ENCODE measurements at regions not wholly inside any gene's neighbourhood (a gene's known extent, or its start where the extent isn't known, plus 50 kb on each side); places are given as distances from the start of the nearest gene placed in this dataset.

DNA sequence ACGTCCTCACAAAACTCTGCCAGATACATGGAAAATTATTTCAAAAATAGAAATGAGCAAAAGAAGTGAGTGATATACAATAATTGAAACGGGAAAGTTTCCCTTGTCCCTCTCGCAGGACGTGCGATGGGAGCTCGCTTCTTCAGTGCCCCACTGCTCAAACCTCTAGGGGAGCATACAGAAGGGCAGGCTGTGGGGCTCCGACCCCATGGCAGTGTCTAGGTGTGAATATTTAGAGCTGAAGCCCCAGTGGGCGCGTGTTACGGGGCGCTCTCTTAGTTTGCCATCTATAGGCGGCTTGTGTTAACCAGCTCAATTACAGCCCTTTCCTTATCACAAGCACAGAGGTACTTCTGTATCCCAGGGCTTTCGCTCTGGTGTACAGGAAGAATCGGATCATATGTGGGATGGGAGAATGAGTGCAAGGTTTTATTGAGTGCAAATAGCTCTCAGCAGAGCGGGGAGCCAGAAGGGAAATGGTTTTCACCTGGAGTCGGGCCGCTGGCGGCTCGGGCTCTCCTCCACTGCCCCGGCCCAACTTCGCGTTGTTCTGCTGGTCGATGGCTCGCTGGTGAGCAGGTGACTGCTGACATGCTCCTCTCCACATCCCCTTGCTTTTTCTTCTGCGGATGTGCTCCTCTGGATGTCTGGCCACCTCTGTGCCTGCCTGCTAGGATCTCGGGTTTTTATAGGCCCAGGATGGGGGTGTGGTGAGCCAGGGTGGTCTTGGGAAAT is 334.0 kb upstream of the PTPRD start:
- DNase-seq (ENCODE audit: low spot score) (no peak), ATAC-seq (peak; percentile 38)
- Mint-ChIP-seq H3K4me3 (no peak overlapping the region), H3K36me3 (no peaks in the 10 kb centered on the region), H3K27me3 (ENCODE audit: low read depth) (no peaks in the 10 kb centered on the region; the same call in 1 of the 2 replicates), H3K4me1 (no peaks in the 10 kb centered on the region), H3K9me3 (no peaks in the 10 kb centered on the region), H3K27ac (no peak overlapping the region)
- TF ChIP-seq NR1H2 (CRISPR knock-in tag; IDR thresholded peaks at IDR 0.05) (no peak), TEAD4 (CRISPR knock-in tag; IDR thresholded peaks at IDR 0.05) (no peak), ZNF317 (CRISPR knock-in tag; IDR thresholded peaks at IDR 0.05; ENCODE audit: borderline replicate concordance, low read depth) (no peak), ZNF219 (CRISPR knock-in tag; IDR thresholded peaks at IDR 0.05; ENCODE audit: borderline replicate concordance) (no peak), MYBL2 (CRISPR knock-in tag; IDR thresholded peaks at IDR 0.05) (no peak), SMAD3 (CRISPR knock-in tag; IDR thresholded peaks at IDR 0.05; ENCODE audit: borderline replicate concordance) (no peak), IRF2 (CRISPR knock-in tag; IDR thresholded peaks at IDR 0.05; ENCODE audit: borderline replicate concordance, low read depth) (no peak)
- TF ChIP-seq, protein P1, sequence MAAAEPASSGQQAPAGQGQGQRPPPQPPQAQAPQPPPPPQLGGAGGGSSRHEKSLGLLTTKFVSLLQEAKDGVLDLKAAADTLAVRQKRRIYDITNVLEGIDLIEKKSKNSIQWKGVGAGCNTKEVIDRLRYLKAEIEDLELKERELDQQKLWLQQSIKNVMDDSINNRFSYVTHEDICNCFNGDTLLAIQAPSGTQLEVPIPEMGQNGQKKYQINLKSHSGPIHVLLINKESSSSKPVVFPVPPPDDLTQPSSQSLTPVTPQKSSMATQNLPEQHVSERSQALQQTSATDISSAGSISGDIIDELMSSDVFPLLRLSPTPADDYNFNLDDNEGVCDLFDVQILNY (CRISPR knock-in tag; IDR thresholded peaks at IDR 0.05), result no peak
- ChIA-PET CTCF (no interaction called here), POLR2A (no interaction called here)

DNA sequence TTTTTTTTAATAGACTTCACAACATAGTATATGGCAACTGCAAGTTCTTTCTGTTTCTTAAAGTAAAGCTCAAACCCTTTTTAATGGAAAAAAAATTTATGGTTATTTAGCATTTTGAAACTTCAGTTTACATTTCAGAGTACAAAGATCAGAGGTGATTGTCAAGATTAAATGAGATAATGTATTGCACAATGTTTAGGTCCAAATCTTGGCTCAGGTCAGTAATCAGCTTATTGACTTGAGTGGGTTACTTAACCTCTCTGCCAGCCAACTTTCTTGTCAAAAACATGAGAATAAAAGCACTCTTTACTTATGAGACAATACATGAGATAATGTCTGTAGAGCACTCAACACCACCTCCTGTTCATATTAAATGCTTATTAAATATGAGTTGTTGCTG is 345.1 kb upstream of the PTPRD start:
- Mint-ChIP-seq H3K9me3 (peaks cover 22% of the 10 kb centered on the region), H3K36me3 (no peaks in the 10 kb centered on the region), H3K4me3 (no peak overlapping the region), H3K4me1 (peaks cover 8% of the 10 kb centered on the region), H3K27me3 (ENCODE audit: low read depth) (no peaks in the 10 kb centered on the region), H3K27ac (no peak overlapping the region)
- ATAC-seq (no peak), DNase-seq (ENCODE audit: low spot score) (no peak)
- POLR2A ChIA-PET, result no interaction called here
- TF ChIP-seq CREB1 (CRISPR knock-in tag; IDR thresholded peaks at IDR 0.05) (no peak), IRF2 (CRISPR knock-in tag; IDR thresholded peaks at IDR 0.05; ENCODE audit: borderline replicate concordance, low read depth) (no peak), ZNF396 (CRISPR knock-in tag; IDR thresholded peaks at IDR 0.05; ENCODE audit: borderline replicate concordance) (no peak), SOX15 (CRISPR knock-in tag; IDR thresholded peaks at IDR 0.05) (no peak), ZNF671 (CRISPR knock-in tag; IDR thresholded peaks at IDR 0.05) (no peak), ETV6 (CRISPR knock-in tag; IDR thresholded peaks at IDR 0.05) (no peak), FOXP1 (CRISPR knock-in tag; IDR thresholded peaks at IDR 0.05; ENCODE audit: borderline replicate concordance) (no peak), ATF1 (CRISPR knock-in tag; IDR thresholded peaks at IDR 0.05) (no peak), RELA (CRISPR knock-in tag; IDR thresholded peaks at IDR 0.05; ENCODE audit: borderline replicate concordance) (no peak), SMAD4 (CRISPR knock-in tag; IDR thresholded peaks at IDR 0.05) (no peak), GTF2I (CRISPR knock-in tag; conservative IDR thresholded peaks at IDR 0.05) (no peak)
- TF ChIP-seq, protein P2, sequence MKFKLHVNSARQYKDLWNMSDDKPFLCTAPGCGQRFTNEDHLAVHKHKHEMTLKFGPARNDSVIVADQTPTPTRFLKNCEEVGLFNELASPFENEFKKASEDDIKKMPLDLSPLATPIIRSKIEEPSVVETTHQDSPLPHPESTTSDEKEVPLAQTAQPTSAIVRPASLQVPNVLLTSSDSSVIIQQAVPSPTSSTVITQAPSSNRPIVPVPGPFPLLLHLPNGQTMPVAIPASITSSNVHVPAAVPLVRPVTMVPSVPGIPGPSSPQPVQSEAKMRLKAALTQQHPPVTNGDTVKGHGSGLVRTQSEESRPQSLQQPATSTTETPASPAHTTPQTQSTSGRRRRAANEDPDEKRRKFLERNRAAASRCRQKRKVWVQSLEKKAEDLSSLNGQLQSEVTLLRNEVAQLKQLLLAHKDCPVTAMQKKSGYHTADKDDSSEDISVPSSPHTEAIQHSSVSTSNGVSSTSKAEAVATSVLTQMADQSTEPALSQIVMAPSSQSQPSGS (CRISPR knock-in tag; IDR thresholded peaks at IDR 0.05; ENCODE audit: borderline replicate concordance, low read depth), result no peak
- TF ChIP-seq, protein P3, sequence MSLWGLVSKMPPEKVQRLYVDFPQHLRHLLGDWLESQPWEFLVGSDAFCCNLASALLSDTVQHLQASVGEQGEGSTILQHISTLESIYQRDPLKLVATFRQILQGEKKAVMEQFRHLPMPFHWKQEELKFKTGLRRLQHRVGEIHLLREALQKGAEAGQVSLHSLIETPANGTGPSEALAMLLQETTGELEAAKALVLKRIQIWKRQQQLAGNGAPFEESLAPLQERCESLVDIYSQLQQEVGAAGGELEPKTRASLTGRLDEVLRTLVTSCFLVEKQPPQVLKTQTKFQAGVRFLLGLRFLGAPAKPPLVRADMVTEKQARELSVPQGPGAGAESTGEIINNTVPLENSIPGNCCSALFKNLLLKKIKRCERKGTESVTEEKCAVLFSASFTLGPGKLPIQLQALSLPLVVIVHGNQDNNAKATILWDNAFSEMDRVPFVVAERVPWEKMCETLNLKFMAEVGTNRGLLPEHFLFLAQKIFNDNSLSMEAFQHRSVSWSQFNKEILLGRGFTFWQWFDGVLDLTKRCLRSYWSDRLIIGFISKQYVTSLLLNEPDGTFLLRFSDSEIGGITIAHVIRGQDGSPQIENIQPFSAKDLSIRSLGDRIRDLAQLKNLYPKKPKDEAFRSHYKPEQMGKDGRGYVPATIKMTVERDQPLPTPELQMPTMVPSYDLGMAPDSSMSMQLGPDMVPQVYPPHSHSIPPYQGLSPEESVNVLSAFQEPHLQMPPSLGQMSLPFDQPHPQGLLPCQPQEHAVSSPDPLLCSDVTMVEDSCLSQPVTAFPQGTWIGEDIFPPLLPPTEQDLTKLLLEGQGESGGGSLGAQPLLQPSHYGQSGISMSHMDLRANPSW (CRISPR knock-in tag; conservative IDR thresholded peaks at IDR 0.05; ENCODE audit: low read depth), result no peak
- TF ChIP-seq, protein P4, sequence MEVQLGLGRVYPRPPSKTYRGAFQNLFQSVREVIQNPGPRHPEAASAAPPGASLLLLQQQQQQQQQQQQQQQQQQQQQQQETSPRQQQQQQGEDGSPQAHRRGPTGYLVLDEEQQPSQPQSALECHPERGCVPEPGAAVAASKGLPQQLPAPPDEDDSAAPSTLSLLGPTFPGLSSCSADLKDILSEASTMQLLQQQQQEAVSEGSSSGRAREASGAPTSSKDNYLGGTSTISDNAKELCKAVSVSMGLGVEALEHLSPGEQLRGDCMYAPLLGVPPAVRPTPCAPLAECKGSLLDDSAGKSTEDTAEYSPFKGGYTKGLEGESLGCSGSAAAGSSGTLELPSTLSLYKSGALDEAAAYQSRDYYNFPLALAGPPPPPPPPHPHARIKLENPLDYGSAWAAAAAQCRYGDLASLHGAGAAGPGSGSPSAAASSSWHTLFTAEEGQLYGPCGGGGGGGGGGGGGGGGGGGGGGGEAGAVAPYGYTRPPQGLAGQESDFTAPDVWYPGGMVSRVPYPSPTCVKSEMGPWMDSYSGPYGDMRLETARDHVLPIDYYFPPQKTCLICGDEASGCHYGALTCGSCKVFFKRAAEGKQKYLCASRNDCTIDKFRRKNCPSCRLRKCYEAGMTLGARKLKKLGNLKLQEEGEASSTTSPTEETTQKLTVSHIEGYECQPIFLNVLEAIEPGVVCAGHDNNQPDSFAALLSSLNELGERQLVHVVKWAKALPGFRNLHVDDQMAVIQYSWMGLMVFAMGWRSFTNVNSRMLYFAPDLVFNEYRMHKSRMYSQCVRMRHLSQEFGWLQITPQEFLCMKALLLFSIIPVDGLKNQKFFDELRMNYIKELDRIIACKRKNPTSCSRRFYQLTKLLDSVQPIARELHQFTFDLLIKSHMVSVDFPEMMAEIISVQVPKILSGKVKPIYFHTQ (CRISPR knock-in tag; IDR thresholded peaks at IDR 0.05), result no peak
- TF ChIP-seq, protein P5, sequence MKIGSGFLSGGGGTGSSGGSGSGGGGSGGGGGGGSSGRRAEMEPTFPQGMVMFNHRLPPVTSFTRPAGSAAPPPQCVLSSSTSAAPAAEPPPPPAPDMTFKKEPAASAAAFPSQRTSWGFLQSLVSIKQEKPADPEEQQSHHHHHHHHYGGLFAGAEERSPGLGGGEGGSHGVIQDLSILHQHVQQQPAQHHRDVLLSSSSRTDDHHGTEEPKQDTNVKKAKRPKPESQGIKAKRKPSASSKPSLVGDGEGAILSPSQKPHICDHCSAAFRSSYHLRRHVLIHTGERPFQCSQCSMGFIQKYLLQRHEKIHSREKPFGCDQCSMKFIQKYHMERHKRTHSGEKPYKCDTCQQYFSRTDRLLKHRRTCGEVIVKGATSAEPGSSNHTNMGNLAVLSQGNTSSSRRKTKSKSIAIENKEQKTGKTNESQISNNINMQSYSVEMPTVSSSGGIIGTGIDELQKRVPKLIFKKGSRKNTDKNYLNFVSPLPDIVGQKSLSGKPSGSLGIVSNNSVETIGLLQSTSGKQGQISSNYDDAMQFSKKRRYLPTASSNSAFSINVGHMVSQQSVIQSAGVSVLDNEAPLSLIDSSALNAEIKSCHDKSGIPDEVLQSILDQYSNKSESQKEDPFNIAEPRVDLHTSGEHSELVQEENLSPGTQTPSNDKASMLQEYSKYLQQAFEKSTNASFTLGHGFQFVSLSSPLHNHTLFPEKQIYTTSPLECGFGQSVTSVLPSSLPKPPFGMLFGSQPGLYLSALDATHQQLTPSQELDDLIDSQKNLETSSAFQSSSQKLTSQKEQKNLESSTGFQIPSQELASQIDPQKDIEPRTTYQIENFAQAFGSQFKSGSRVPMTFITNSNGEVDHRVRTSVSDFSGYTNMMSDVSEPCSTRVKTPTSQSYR (CRISPR knock-in tag; IDR thresholded peaks at IDR 0.05), result no peak
- TF ChIP-seq, protein P6, sequence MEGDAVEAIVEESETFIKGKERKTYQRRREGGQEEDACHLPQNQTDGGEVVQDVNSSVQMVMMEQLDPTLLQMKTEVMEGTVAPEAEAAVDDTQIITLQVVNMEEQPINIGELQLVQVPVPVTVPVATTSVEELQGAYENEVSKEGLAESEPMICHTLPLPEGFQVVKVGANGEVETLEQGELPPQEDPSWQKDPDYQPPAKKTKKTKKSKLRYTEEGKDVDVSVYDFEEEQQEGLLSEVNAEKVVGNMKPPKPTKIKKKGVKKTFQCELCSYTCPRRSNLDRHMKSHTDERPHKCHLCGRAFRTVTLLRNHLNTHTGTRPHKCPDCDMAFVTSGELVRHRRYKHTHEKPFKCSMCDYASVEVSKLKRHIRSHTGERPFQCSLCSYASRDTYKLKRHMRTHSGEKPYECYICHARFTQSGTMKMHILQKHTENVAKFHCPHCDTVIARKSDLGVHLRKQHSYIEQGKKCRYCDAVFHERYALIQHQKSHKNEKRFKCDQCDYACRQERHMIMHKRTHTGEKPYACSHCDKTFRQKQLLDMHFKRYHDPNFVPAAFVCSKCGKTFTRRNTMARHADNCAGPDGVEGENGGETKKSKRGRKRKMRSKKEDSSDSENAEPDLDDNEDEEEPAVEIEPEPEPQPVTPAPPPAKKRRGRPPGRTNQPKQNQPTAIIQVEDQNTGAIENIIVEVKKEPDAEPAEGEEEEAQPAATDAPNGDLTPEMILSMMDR (IDR thresholded peaks at IDR 0.05), result no peak
- CTCF ChIA-PET, result no interaction called here
